WTC11 (cell line): ENCODE measurements at regions not wholly inside any gene's neighbourhood (a gene's known extent, or its start where the extent isn't known, plus 50 kb on each side); places are given as distances from the start of the nearest gene placed in this dataset.

ENCODE experiments used
- ATAC-seq: fragments of 200-7000 bp; cut with Tn5 transposase; 2 replicates; pipeline ENCODE4 v1.10.0; 2021; ENCODE audit warnings: mild to moderate bottlenecking, moderate library complexity
- CTCF ChIA-PET: fragments of 300-600 bp; sonication (Branson Sonifier 250); formaldehyde crosslinking; loops from one replicate; lab custom pipeline; 2021; ENCODE audit warnings: antibody characterized with exemption; lab: Charles Lee
- POLR2A ChIA-PET: fragments of 350-600 bp; sonication (Branson Sonifier 250); formaldehyde crosslinking; loops from one replicate; lab custom pipeline; 2021; ENCODE audit warnings: antibody characterized with exemption; lab: Charles Lee
- DNase-seq: peaks from one replicate; pipeline ENCODE4 v3.0.0; 2021; ENCODE audit warnings: low spot score
- H3K27ac Mint-ChIP-seq: 2 replicates; pipeline ENCODE4 v1.8.0; 2021; ENCODE audit warnings: mixed read lengths
- H3K27me3 Mint-ChIP-seq: 2 replicates; pipeline ENCODE4 v1.8.0; 2021; ENCODE audit warnings: low read depth, mild to moderate bottlenecking, moderate library complexity, mixed read lengths
- H3K36me3 Mint-ChIP-seq: 2 replicates; pipeline ENCODE4 v1.8.0; 2021; ENCODE audit warnings: mixed read lengths
- H3K4me1 Mint-ChIP-seq: 2 replicates; pipeline ENCODE4 v1.8.0; 2022; ENCODE audit warnings: mixed read lengths
- H3K4me3 Mint-ChIP-seq: 2 replicates; pipeline ENCODE4 v1.8.0; 2021; ENCODE audit warnings: mild to moderate bottlenecking, moderate library complexity, mixed read lengths
- H3K9me3 Mint-ChIP-seq: 2 replicates; pipeline ENCODE4 v1.8.0; 2021; ENCODE audit warnings: mixed read lengths
- ATF1 ChIP-seq: sonication (generic); formaldehyde crosslinking; IDR thresholded peaks from 2 replicates; pipeline ENCODE4 v1.8.1; 2023; ENCODE audit warnings: mild to moderate bottlenecking, moderate library complexity, missing genetic modification reagents
- JAZF1 ChIP-seq: fragments of 250-450 bp; sonication (Bioruptor Pico); IDR thresholded peaks from 2 replicates; pipeline ENCODE4 v1.9.0; 2021; ENCODE audit warnings: moderate library complexity, mild to moderate bottlenecking, inconsistent platforms
- JUN ChIP-seq: sonication (generic); formaldehyde crosslinking; IDR thresholded peaks from 2 replicates; pipeline ENCODE4 v1.8.0; 2023; ENCODE audit warnings: mild to moderate bottlenecking, missing genetic modification reagents
- NFE2L1 ChIP-seq: sonication (generic); formaldehyde crosslinking; IDR thresholded peaks from 2 replicates; pipeline ENCODE4 v1.8.1; 2023; ENCODE audit warnings: missing genetic modification reagents
- SMAD4 ChIP-seq: sonication (generic); formaldehyde crosslinking; IDR thresholded peaks from 2 replicates; pipeline ENCODE4 v1.8.0; 2022; ENCODE audit warnings: mild to moderate bottlenecking, missing genetic modification reagents
- SOX15 ChIP-seq: fragments of 250-450 bp; sonication (Bioruptor Pico); IDR thresholded peaks from 2 replicates; pipeline ENCODE4 v1.9.0; 2021; ENCODE audit warnings: mild to moderate bottlenecking
- TCF7 ChIP-seq: sonication (generic); formaldehyde crosslinking; IDR thresholded peaks from 2 replicates; pipeline ENCODE4 v1.8.0; 2022; ENCODE audit warnings: mild to moderate bottlenecking, low read depth, missing genetic modification reagents, moderate library complexity
- TEAD1 ChIP-seq: sonication (generic); formaldehyde crosslinking; IDR thresholded peaks from 2 replicates; pipeline ENCODE4 v1.8.0; 2022; ENCODE audit warnings: mild to moderate bottlenecking, missing genetic modification reagents
- ZBTB21 ChIP-seq: sonication (generic); formaldehyde crosslinking; IDR thresholded peaks from 2 replicates; pipeline ENCODE4 v1.8.1; 2023; ENCODE audit warnings: mild to moderate bottlenecking, missing genetic modification reagents, borderline replicate concordance
- ZNF138 ChIP-seq: sonication (generic); formaldehyde crosslinking; conservative IDR thresholded peaks from 2 replicates; pipeline ENCODE4 v1.8.1; 2022; ENCODE audit warnings: mild to moderate bottlenecking, moderate library complexity, missing genetic modification reagents
- ZNF423 ChIP-seq: fragments of 250-450 bp; sonication (Bioruptor Pico); IDR thresholded peaks from 2 replicates; pipeline ENCODE4 v2.1.2; 2022; ENCODE audit warnings: mild to moderate bottlenecking, moderate library complexity
- ZNF425 ChIP-seq: fragments of 250-450 bp; sonication (Bioruptor Pico); conservative IDR thresholded peaks from 2 replicates; pipeline ENCODE4 v1.9.0; 2021; ENCODE audit warnings: mild to moderate bottlenecking
- ZNF671 ChIP-seq: fragments of 250-450 bp; sonication (Bioruptor Pico); IDR thresholded peaks from 2 replicates; pipeline ENCODE4 v1.8.0; 2021; ENCODE audit warnings: mild to moderate bottlenecking
- TF ChIP-seq, protein P1 (sequence below): sonication (generic); formaldehyde crosslinking; IDR thresholded peaks from 2 replicates; pipeline ENCODE4 v1.8.0; 2022; ENCODE audit warnings: missing genetic modification reagents
- TF ChIP-seq, protein P2 (sequence below): sonication (generic); formaldehyde crosslinking; IDR thresholded peaks from 2 replicates; pipeline ENCODE4 v1.8.1; 2022; ENCODE audit warnings: missing genetic modification reagents, borderline replicate concordance
- TF ChIP-seq, protein P3 (sequence below): sonication (generic); formaldehyde crosslinking; IDR thresholded peaks from 2 replicates; pipeline ENCODE4 v1.8.0; 2022; ENCODE audit warnings: mild to moderate bottlenecking, missing genetic modification reagents
- TF ChIP-seq, protein P4 (sequence below): sonication (generic); formaldehyde crosslinking; IDR thresholded peaks from 2 replicates; pipeline ENCODE4 v1.8.0; 2022; ENCODE audit warnings: mild to moderate bottlenecking, missing genetic modification reagents

DNA sequence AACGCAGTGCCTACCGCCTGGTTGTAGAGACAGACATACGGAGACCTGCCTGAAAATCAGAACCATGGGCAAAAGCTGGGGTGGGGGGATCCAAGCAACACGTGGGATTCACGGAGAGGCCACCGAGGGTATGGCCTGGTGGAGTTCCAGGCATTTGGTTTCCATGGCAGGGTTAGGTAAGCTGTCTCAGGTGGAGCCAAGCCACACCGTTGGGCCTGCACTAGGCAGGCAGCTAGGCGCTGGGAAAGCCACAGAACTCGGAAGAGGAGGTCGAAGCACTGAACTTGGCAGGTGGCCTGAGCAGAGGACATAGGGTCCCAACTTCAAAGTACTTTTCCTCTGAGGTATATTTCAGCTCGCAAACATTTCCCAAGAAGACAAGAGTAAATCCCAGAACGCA is 111.6 kb downstream of the ISL1 start (continued):
- TF ChIP-seq ZNF423 (CRISPR knock-in tag) (no peak), JUN (CRISPR knock-in tag) (no peak), TCF7 (CRISPR knock-in tag) (no peak), SOX15 (no peak), ZNF671 (CRISPR knock-in tag) (no peak)
- TF ChIP-seq, protein P1, sequence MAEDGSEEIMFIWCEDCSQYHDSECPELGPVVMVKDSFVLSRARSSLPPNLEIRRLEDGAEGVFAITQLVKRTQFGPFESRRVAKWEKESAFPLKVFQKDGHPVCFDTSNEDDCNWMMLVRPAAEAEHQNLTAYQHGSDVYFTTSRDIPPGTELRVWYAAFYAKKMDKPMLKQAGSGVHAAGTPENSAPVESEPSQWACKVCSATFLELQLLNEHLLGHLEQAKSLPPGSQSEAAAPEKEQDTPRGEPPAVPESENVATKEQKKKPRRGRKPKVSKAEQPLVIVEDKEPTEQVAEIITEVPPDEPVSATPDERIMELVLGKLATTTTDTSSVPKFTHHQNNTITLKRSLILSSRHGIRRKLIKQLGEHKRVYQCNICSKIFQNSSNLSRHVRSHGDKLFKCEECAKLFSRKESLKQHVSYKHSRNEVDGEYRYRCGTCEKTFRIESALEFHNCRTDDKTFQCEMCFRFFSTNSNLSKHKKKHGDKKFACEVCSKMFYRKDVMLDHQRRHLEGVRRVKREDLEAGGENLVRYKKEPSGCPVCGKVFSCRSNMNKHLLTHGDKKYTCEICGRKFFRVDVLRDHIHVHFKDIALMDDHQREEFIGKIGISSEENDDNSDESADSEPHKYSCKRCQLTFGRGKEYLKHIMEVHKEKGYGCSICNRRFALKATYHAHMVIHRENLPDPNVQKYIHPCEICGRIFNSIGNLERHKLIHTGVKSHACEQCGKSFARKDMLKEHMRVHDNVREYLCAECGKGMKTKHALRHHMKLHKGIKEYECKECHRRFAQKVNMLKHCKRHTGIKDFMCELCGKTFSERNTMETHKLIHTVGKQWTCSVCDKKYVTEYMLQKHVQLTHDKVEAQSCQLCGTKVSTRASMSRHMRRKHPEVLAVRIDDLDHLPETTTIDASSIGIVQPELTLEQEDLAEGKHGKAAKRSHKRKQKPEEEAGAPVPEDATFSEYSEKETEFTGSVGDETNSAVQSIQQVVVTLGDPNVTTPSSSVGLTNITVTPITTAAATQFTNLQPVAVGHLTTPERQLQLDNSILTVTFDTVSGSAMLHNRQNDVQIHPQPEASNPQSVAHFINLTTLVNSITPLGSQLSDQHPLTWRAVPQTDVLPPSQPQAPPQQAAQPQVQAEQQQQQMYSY (CRISPR knock-in tag), result no peak
- TF ChIP-seq, protein P2, sequence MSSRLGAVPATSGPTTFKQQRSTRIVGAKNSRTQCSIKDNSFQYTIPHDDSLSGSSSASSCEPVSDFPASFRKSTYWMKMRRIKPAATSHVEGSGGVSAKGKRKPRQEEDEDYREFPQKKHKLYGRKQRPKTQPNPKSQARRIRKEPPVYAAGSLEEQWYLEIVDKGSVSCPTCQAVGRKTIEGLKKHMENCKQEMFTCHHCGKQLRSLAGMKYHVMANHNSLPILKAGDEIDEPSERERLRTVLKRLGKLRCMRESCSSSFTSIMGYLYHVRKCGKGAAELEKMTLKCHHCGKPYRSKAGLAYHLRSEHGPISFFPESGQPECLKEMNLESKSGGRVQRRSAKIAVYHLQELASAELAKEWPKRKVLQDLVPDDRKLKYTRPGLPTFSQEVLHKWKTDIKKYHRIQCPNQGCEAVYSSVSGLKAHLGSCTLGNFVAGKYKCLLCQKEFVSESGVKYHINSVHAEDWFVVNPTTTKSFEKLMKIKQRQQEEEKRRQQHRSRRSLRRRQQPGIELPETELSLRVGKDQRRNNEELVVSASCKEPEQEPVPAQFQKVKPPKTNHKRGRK (CRISPR knock-in tag), result no peak
- TF ChIP-seq, protein P3, sequence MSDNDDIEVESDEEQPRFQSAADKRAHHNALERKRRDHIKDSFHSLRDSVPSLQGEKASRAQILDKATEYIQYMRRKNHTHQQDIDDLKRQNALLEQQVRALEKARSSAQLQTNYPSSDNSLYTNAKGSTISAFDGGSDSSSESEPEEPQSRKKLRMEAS (CRISPR knock-in tag), result no peak
- TF ChIP-seq, all 79 proteins: peak for 0

GRCh38 chr5:51495672-51496071 is 112.4 kb downstream of the ISL1 start:
- Mint-ChIP-seq H3K27ac (no peak overlapping the region), H3K27me3 (no peaks in the 10 kb centered on the region), H3K9me3 (no peaks in the 10 kb centered on the region), H3K4me1 (no peaks in the 10 kb centered on the region), H3K36me3 (no peaks in the 10 kb centered on the region), H3K4me3 (no peak overlapping the region)
- ATAC-seq, result no peak
- TF ChIP-seq, protein P4, sequence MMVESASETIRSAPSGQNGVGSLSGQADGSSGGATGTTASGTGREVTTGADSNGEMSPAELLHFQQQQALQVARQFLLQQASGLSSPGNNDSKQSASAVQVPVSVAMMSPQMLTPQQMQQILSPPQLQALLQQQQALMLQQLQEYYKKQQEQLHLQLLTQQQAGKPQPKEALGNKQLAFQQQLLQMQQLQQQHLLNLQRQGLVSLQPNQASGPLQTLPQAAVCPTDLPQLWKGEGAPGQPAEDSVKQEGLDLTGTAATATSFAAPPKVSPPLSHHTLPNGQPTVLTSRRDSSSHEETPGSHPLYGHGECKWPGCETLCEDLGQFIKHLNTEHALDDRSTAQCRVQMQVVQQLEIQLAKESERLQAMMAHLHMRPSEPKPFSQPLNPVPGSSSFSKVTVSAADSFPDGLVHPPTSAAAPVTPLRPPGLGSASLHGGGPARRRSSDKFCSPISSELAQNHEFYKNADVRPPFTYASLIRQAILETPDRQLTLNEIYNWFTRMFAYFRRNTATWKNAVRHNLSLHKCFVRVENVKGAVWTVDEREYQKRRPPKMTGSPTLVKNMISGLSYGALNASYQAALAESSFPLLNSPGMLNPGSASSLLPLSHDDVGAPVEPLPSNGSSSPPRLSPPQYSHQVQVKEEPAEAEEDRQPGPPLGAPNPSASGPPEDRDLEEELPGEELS (CRISPR knock-in tag), result no peak
- TF ChIP-seq ZNF138 (CRISPR knock-in tag), result no peak
- ChIA-PET CTCF (no interaction called here), POLR2A (no interaction called here)
- no peak for DNase-seq

GRCh38 chr5:51517838-51518237 is 134.6 kb downstream of the ISL1 start:
- H3K27ac Mint-ChIP-seq, result no peak overlapping the region; the same call in 1 of the 2 replicates
- TF ChIP-seq JAZF1 (CRISPR knock-in tag) (no peak), ZNF138 (CRISPR knock-in tag) (no peak), ATF1 (CRISPR knock-in tag) (no peak), ZNF425 (CRISPR knock-in tag) (no peak), SMAD4 (CRISPR knock-in tag) (no peak), NFE2L1 (CRISPR knock-in tag) (no peak), ZNF423 (CRISPR knock-in tag) (no peak), TEAD1 (CRISPR knock-in tag) (no peak), ZBTB21 (CRISPR knock-in tag) (no peak)
- TF ChIP-seq, protein P1 (CRISPR knock-in tag), result no peak
- 0 out of 2 replicates have a peak, but pooled peaks cover 6% of the 10 kb centered on the region for H3K9me3 Mint-ChIP-seq
- ATAC-seq (no peak), DNase-seq (no peak)
- ChIA-PET POLR2A (no interaction called here), CTCF (no interaction called here)
- H3K27me3 Mint-ChIP-seq, result no peaks in the 10 kb centered on the region
- H3K4me3 Mint-ChIP-seq, result no peak overlapping the region
- no peaks in the 10 kb centered on the region for H3K36me3 Mint-ChIP-seq
- H3K4me1 Mint-ChIP-seq, result peaks cover 8% of the 10 kb centered on the region
